ENCODE measurements at regions not wholly inside any gene's neighbourhood (a gene's known extent, or its start where the extent isn't known, plus 50 kb on each side); places are given as distances from the start of the nearest gene placed in this dataset.

GRCh38 chr3:153448151-153448829 is 286.3 kb downstream of the RAP2B start:
- no peaks in the 10 kb centered on the region for H3K36me3 ChIP-seq
- H3K4me3 ChIP-seq: no peak overlapping the region
- no peaks in the 10 kb centered on the region for H3K4me1 ChIP-seq
- H3K27ac ChIP-seq: no peak overlapping the region
- DNase-seq: no peak
- no peak for TF ChIP-seq CTCF (IDR thresholded peaks at IDR 0.05)
- ATAC-seq: no peak
- H3K9me3 ChIP-seq: no peaks in the 10 kb centered on the region
- H3K27me3 ChIP-seq: no peaks in the 10 kb centered on the region
- intact Hi-C loops (cut with DNase I): no loop called here

- Histone ChIP-seq H3K27me3 (no peaks in the 10 kb centered on the region), H3K4me1 (no peaks in the 10 kb centered on the region), H3K9me3 (no peaks in the 10 kb centered on the region), H3K27ac (no peak overlapping the region), H3K4me3 (no peak overlapping the region), H3K36me3 (no peaks in the 10 kb centered on the region)
- intact Hi-C loops (cut with DNase I): no loop called here
- DNase-seq (no peak), ATAC-seq (no peak)
- no peak for TF ChIP-seq CTCF (IDR thresholded peaks at IDR 0.05)
Observed at GRCh38 chr3:153456833-153457545, 295.0 kb downstream of the RAP2B start.

GRCh38 chr3:153458881-153459280 is 296.9 kb downstream of the RAP2B start:
- intact Hi-C loops (cut with DNase I): no loop called here
- H3K36me3 ChIP-seq: no peaks in the 10 kb centered on the region
- no peaks in the 10 kb centered on the region for H3K9me3 ChIP-seq
- no peaks in the 10 kb centered on the region for H3K4me1 ChIP-seq
- ATAC-seq (no peak), DNase-seq (no peak)
- H3K4me3 ChIP-seq: no peak overlapping the region
- TF ChIP-seq CTCF (IDR thresholded peaks at IDR 0.05): no peak
- no peaks in the 10 kb centered on the region for H3K27me3 ChIP-seq
- H3K27ac ChIP-seq: no peak overlapping the region

GRCh38 chr3:153462545-153462944 is 300.5 kb downstream of the RAP2B start:
- DNase-seq (no peak), ATAC-seq (no peak)
- TF ChIP-seq CTCF (IDR thresholded peaks at IDR 0.05): no peak
- H3K27me3 ChIP-seq: no peaks in the 10 kb centered on the region
- no peak overlapping the region for H3K27ac ChIP-seq
- no peaks in the 10 kb centered on the region for H3K36me3 ChIP-seq
- H3K4me3 ChIP-seq: no peak overlapping the region
- intact Hi-C loops (cut with DNase I): no loop called here
- H3K4me1 ChIP-seq: no peaks in the 10 kb centered on the region
- H3K9me3 ChIP-seq: no peaks in the 10 kb centered on the region

GRCh38 chr3:153463895-153464294 is 301.9 kb downstream of the RAP2B start:
- no peaks in the 10 kb centered on the region for H3K4me1 ChIP-seq
- no peak overlapping the region for H3K27ac ChIP-seq
- ATAC-seq: peak; percentile 75
- intact Hi-C loops (cut with DNase I): no loop called here
- H3K4me3 ChIP-seq: no peak overlapping the region
- no peaks in the 10 kb centered on the region for H3K9me3 ChIP-seq
- H3K36me3 ChIP-seq: no peaks in the 10 kb centered on the region
- no peak for DNase-seq
- TF ChIP-seq CTCF (IDR thresholded peaks at IDR 0.05): no peak
- H3K27me3 ChIP-seq: no peaks in the 10 kb centered on the region
